IMR-90 (cell line): ENCODE measurements at regions not wholly inside any gene's neighbourhood (a gene's known extent, or its start where the extent isn't known, plus 50 kb on each side); places are given as distances from the start of the nearest gene placed in this dataset.

Experiments used
- ATAC-seq: fragments of 200-7000 bp; cut with Tn5 transposase; 2 replicates; pipeline ENCODE4 v1.9.1; 2020; ENCODE audit warnings: low read depth, mild to moderate bottlenecking, moderate library complexity
- BruUV-seq: library from RNA; stranded (reverse); fragments of 400-500 nt; replicated peaks from 2 replicates; lab custom pipeline; 2021; lab: Mats Ljungman, UMichigan
- CTCF ChIA-PET: fragments of 300-600 bp; formaldehyde crosslinking; extraction: SDS; loops from one replicate; lab custom pipeline; 2021; ENCODE audit warnings: antibody characterized with exemption; lab: Yijun Ruan, JAX
- POLR2A ChIA-PET: fragments of 300-600 bp; sonication (Branson Sonifier 250); formaldehyde crosslinking; loops from one replicate; lab custom pipeline; 2022; ENCODE audit warnings: antibody characterized with exemption; ENCODE audit not compliant: unreplicated experiment; lab: Charles Lee
- DNase-seq: peaks from one replicate; pipeline ENCODE4 v3.0.0; 2013
- H2AFZ ChIP-seq: replicated peaks from 2 replicates; pipeline ENCODE3; 2013; ENCODE audit warnings: low read length, mild to moderate bottlenecking; ENCODE audit not compliant: poor library complexity
- H2AK5ac ChIP-seq: 2 replicates; pipeline ENCODE4 v1.6.1; 2013; ENCODE audit warnings: low read depth, low read length, inconsistent platforms
- H2AK9ac ChIP-seq: replicated peaks from 2 replicates; pipeline ENCODE3; 2013; ENCODE audit warnings: mild to moderate bottlenecking, low read depth, low read length, moderate library complexity; ENCODE audit not compliant: poor library complexity
- H2BK120ac ChIP-seq: 2 replicates; pipeline ENCODE4 v1.6.1; 2013; ENCODE audit warnings: low read depth, low read length, inconsistent platforms
- H2BK15ac ChIP-seq: 3 replicates; pipeline ENCODE4 v1.6.1; 2013; ENCODE audit warnings: low read depth, low read length, inconsistent platforms
- H2BK20ac ChIP-seq: 2 replicates; pipeline ENCODE4 v1.6.1; 2013; ENCODE audit warnings: low read depth, mild to moderate bottlenecking, inconsistent platforms, low read length, moderate library complexity
- H2BK5ac ChIP-seq: 2 replicates; pipeline ENCODE4 v1.6.1; 2013; ENCODE audit warnings: mild to moderate bottlenecking, low read depth, low read length, inconsistent platforms; ENCODE audit not compliant: poor library complexity, severe bottlenecking
- H3K14ac ChIP-seq: replicated peaks from 2 replicates; pipeline ENCODE4 v1.6.1; 2013; ENCODE audit warnings: low read depth, low read length, inconsistent platforms
- H3K18ac ChIP-seq: 2 replicates; pipeline ENCODE4 v1.6.1; 2013; ENCODE audit warnings: low read depth, low read length, control low read depth
- H3K23ac ChIP-seq: 2 replicates; pipeline ENCODE4 v1.6.1; 2013; ENCODE audit warnings: low read depth, low read length, inconsistent platforms
- H3K27ac ChIP-seq: 2 replicates; pipeline ENCODE4 v1.5.1; 2013; ENCODE audit warnings: mild to moderate bottlenecking, control low read depth, low read length; ENCODE audit not compliant: insufficient read depth
- H3K27me3 ChIP-seq: 2 replicates; pipeline ENCODE4 v1.6.1; 2013; ENCODE audit warnings: low read length; ENCODE audit not compliant: control insufficient read depth, insufficient read depth
- H3K36me3 ChIP-seq: 2 replicates; pipeline ENCODE4 v1.6.1; 2013; ENCODE audit warnings: low read length, mixed read lengths; ENCODE audit not compliant: control insufficient read depth, insufficient read depth
- H3K4ac ChIP-seq: 2 replicates; pipeline ENCODE4 v1.6.1; 2013; ENCODE audit warnings: low read depth, low read length, inconsistent platforms
- H3K4me1 ChIP-seq: 2 replicates; pipeline ENCODE4 v1.6.1; 2013; ENCODE audit warnings: low read length, mixed read lengths; ENCODE audit not compliant: control insufficient read depth, insufficient read depth
- H3K4me2 ChIP-seq: 2 replicates; pipeline ENCODE4 v1.6.1; 2013; ENCODE audit warnings: low read depth, mild to moderate bottlenecking, control low read depth, low read length, moderate library complexity
- H3K4me3 ChIP-seq: 2 replicates; pipeline ENCODE4 v1.5.1; 2013; ENCODE audit warnings: low read depth, mild to moderate bottlenecking, control low read depth, low read length, moderate library complexity; ENCODE audit not compliant: insufficient read depth
- H3K56ac ChIP-seq: 2 replicates; pipeline ENCODE4 v1.6.1; 2013; ENCODE audit warnings: low read length, inconsistent platforms; ENCODE audit not compliant: insufficient read depth; ENCODE audit errors: extremely low read depth
- H3K79me1 ChIP-seq, 2 experiments: 2 replicates each; pipeline ENCODE4 v1.6.1; 2013; ENCODE audit warnings: low read length in 2 of 2, inconsistent platforms in 1 of 2, low read depth in 1 of 2
- H3K9ac ChIP-seq: 2 replicates; pipeline ENCODE4 v1.6.1; 2013; ENCODE audit warnings: low read depth, low read length, control low read depth
- H3K9me1 ChIP-seq: 2 replicates; pipeline ENCODE4 v1.6.1; 2013; ENCODE audit warnings: low read length, inconsistent platforms; ENCODE audit not compliant: insufficient read depth
- H3K9me3 ChIP-seq: 2 replicates; pipeline ENCODE4 v1.6.1; 2013; ENCODE audit warnings: low read length; ENCODE audit not compliant: control insufficient read depth, insufficient read depth
- H4K20me1 ChIP-seq: 2 replicates; pipeline ENCODE4 v1.6.1; 2013; ENCODE audit warnings: low read length, inconsistent platforms; ENCODE audit not compliant: insufficient read depth
- H4K5ac ChIP-seq: 2 replicates; pipeline ENCODE4 v1.6.1; 2013; ENCODE audit warnings: mild to moderate bottlenecking, low read depth, low read length, control low read depth
- H4K8ac ChIP-seq, 2 experiments: 2 replicates each; pipeline ENCODE4 v1.6.1; 2013; ENCODE audit warnings: low read depth in 2 of 2, low read length in 2 of 2, control low read depth in 1 of 2, inconsistent platforms in 1 of 2
- H4K91ac ChIP-seq: 2 replicates; pipeline ENCODE4 v1.6.1; 2013; ENCODE audit warnings: low read depth, low read length, inconsistent platforms; ENCODE audit not compliant: insufficient read depth
- BHLHE40 ChIP-seq: fragments of 150-350 bp; IDR thresholded peaks from 2 replicates; pipeline ENCODE4 v1.6.1; 2016; ENCODE audit warnings: mild to moderate bottlenecking, low read depth, low read length
- CEBPB ChIP-seq: IDR thresholded peaks from 2 replicates; pipeline ENCODE4 v1.6.1; 2012; ENCODE audit warnings: low read depth, low read length, improper control_type of control experiment
- FOS ChIP-seq: fragments of 150-350 bp; IDR thresholded peaks from 2 replicates; pipeline ENCODE4 v1.6.1; 2016; ENCODE audit warnings: low read depth, low read length
- MAZ ChIP-seq: IDR thresholded peaks from 2 replicates; pipeline ENCODE4 v1.6.1; 2012; ENCODE audit warnings: low read depth, mild to moderate bottlenecking, low read length, improper control_type of control experiment, moderate library complexity, borderline replicate concordance
- MXI1 ChIP-seq: IDR thresholded peaks from 2 replicates; pipeline ENCODE4 v1.6.1; 2012; ENCODE audit warnings: low read depth, mild to moderate bottlenecking, low read length, moderate library complexity, borderline replicate concordance
- RAD21 ChIP-seq: IDR thresholded peaks from 2 replicates; pipeline ENCODE4 v1.6.1; 2012; ENCODE audit warnings: low read length, improper control_type of control experiment
- RCOR1 ChIP-seq: IDR thresholded peaks from 2 replicates; pipeline ENCODE4 v1.6.1; 2012; ENCODE audit warnings: mild to moderate bottlenecking, low read length, improper control_type of control experiment; ENCODE audit not compliant: insufficient replicate concordance
- WGBS, 2 experiments: methylation state at CpG; one replicate each; pipeline versions ENCODE4 v1.1.5 to v1.1.7; 2013; ENCODE audit warnings: missing lambda C conversion rate in 2 of 2; ENCODE audit not compliant: insufficient read length in 1 of 2; ENCODE audit errors: extremely low coverage in 2 of 2; 5-methylcytosine and 5-hydroxymethylcytosine counted together
- dilution Hi-C: fragments of 300-500 bp; cut with HindIII; formaldehyde crosslinking; loops from one replicate; pipeline ENCODE4 v1.14.3; 2018; ENCODE audit warnings: low sequenced_read_pairs; ENCODE audit not compliant: unreplicated experiment
- in situ Hi-C: fragments of 300-500 bp; cut with MboI; formaldehyde crosslinking; loops from 3 replicates; pipeline ENCODE4 v1.14.3; 2019; ENCODE audit warnings: low sequenced_read_pairs, inconsistent platforms, mixed read lengths
- intact Hi-C: fragments of 100-400 bp; cut with micrococcal nuclease; formaldehyde crosslinking; loops from 2 replicates; pipeline ENCODE4 v1.10.0; 2022
- TF ChIP-seq, protein P1 (sequence below): fragments of 150-350 bp; IDR thresholded peaks from 2 replicates; pipeline ENCODE4 v1.6.1; 2016; ENCODE audit warnings: low read depth, mild to moderate bottlenecking, low read length, moderate library complexity, borderline replicate concordance

- Histone ChIP-seq H2BK5ac (no peak overlapping the region), H2AFZ (no peak overlapping the region), H2AK5ac (peak overlapping the region; percentile 37; the same call in 1 of the 2 replicates), H2BK15ac (peak overlapping the region; percentile 79; the same call in 1 of the 3 replicates), H3K18ac (no peak overlapping the region), H3K4ac (no peak overlapping the region), H3K4me1 (peaks cover 11% of the 10 kb centered on the region), H2AK9ac (no peak overlapping the region), H4K91ac (no peak overlapping the region), H3K9me3 (no peaks in the 10 kb centered on the region), H3K23ac (no peak overlapping the region), H3K27me3 (no peaks in the 10 kb centered on the region), H3K4me3 (no peak overlapping the region), H3K9me1 (peaks cover 11% of the 10 kb centered on the region), H3K79me1 (peaks cover 3 to 20% of the 10 kb centered on the region in 2 experiments; a peak in 3 of 4 replicates), H3K36me3 (no peaks in the 10 kb centered on the region), H3K14ac (no peak overlapping the region), H3K56ac (no peak overlapping the region), H3K4me2 (no peak overlapping the region), H3K27ac (no peak overlapping the region), H2BK20ac (no peak overlapping the region), H4K8ac (0 out of 4 replicates have a peak overlapping the region, but pooled peaks of 1 of the 2 experiments have one; percentile 1), H3K9ac (no peak overlapping the region), H2BK120ac (peak overlapping the region; percentile 26; the same call in 1 of the 2 replicates), H4K5ac (no peak overlapping the region), H4K20me1 (no peaks in the 10 kb centered on the region)
- BruUV-seq = no TSS peak
- ATAC-seq = no peak
- CTCF ChIA-PET = no interaction called here
- in situ Hi-C loops (no loop called here), dilution Hi-C loops (no loop called here), intact Hi-C loops (no loop called here)
- WGBS, 2 experiments = no CpG with 5 or more reads among the region's 2 CpGs
- TF ChIP-seq RCOR1 (no peak), FOS (no peak), MAZ (no peak), CEBPB (no peak), BHLHE40 (no peak), RAD21 (no peak), MXI1 (no peak)
- TF ChIP-seq, protein P1, sequence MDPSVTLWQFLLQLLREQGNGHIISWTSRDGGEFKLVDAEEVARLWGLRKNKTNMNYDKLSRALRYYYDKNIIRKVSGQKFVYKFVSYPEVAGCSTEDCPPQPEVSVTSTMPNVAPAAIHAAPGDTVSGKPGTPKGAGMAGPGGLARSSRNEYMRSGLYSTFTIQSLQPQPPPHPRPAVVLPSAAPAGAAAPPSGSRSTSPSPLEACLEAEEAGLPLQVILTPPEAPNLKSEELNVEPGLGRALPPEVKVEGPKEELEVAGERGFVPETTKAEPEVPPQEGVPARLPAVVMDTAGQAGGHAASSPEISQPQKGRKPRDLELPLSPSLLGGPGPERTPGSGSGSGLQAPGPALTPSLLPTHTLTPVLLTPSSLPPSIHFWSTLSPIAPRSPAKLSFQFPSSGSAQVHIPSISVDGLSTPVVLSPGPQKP = no peak
- no peak for DNase-seq
- POLR2A ChIA-PET = no interaction called here
Observed at GRCh38 chr5:34603378-34603777, 52.8 kb upstream of the RAI14 start.
